Bronchial epithelial cell (primary cell): ENCODE measurements at regions not wholly inside any gene's neighbourhood (a gene's known extent, or its start where the extent isn't known, plus 50 kb on each side); places are given as distances from the start of the nearest gene placed in this dataset.

ENCODE experiments used
- DNase-seq: peaks from one replicate; pipeline ENCODE4 v3.0.0-alpha.2; 2010; ENCODE audit warnings: low read depth
- FAIRE-seq: peaks from 2 replicates; lab custom pipeline; 2011; peaks lifted over from hg19 to GRCh38; lab: Jason Lieb, UNC
- H3K27me3 ChIP-seq: 2 replicates; pipeline ENCODE4 v1.5.1; 2011; ENCODE audit warnings: low read length; ENCODE audit not compliant: control insufficient read depth, insufficient read depth
- H3K36me3 ChIP-seq: 2 replicates; pipeline ENCODE4 v1.5.1; 2011; ENCODE audit warnings: low read length; ENCODE audit not compliant: control insufficient read depth, insufficient read depth
- H3K4me3 ChIP-seq: 2 replicates; pipeline ENCODE4 v1.5.1; 2011; ENCODE audit warnings: mild to moderate bottlenecking, low read depth, low read length, control low read depth
- TF ChIP-seq, protein P1 (sequence below): IDR thresholded peaks from 2 replicates; pipeline ENCODE4 v1.5.1; 2011; ENCODE audit warnings: mild to moderate bottlenecking, moderate library complexity, low read length, control low read depth, inconsistent platforms; ENCODE audit not compliant: insufficient read depth, severe bottlenecking

DNA sequence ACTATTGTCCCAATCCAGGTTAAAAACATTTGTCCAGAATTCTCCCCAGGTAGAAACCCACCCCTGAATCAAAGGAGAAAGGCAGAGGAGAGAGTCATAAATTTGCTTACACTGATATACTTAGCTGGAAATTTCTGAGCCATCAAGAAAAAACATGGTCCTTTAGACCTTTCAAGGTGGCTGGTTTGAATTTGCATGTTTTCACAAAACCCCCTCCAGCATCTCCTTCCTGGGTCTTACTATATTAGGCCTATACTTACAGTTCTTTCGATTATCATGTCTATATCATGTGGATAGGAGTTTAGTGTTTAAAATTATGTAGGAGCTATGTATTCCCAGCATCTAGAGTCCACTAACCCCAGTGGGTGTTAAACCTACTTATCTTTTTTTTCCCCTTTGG is 178.2 kb downstream of the PLPP3 start:
- DNase-seq, result no peak
- TF ChIP-seq, protein P1, sequence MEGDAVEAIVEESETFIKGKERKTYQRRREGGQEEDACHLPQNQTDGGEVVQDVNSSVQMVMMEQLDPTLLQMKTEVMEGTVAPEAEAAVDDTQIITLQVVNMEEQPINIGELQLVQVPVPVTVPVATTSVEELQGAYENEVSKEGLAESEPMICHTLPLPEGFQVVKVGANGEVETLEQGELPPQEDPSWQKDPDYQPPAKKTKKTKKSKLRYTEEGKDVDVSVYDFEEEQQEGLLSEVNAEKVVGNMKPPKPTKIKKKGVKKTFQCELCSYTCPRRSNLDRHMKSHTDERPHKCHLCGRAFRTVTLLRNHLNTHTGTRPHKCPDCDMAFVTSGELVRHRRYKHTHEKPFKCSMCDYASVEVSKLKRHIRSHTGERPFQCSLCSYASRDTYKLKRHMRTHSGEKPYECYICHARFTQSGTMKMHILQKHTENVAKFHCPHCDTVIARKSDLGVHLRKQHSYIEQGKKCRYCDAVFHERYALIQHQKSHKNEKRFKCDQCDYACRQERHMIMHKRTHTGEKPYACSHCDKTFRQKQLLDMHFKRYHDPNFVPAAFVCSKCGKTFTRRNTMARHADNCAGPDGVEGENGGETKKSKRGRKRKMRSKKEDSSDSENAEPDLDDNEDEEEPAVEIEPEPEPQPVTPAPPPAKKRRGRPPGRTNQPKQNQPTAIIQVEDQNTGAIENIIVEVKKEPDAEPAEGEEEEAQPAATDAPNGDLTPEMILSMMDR, result no peak
- Histone ChIP-seq H3K36me3 (no peaks in the 10 kb centered on the region), H3K4me3 (no peak overlapping the region), H3K27me3 (no peaks in the 10 kb centered on the region)
- no peak for FAIRE-seq

DNA sequence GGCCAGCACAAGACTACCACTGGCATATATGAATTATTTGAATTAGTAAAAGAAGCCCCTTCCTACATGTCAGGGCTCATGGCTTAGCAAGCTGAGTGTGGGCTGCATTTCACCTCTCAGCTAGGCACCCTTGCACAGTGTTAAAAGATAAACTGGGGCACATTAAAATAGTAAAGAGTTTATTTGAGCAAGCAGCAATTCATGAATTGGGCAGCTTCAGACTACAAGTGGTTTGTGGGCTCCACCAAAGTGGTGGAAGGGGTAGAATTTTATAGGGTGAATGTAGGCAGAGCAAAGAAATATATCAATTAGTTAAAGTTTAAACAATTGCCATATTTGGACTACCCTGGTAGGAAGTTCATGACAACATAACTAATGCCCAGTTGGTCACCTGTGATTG is 178.8 kb downstream of the PLPP3 start:
- DNase-seq, result no peak
- no peak overlapping the region for H3K4me3 ChIP-seq
- FAIRE-seq, result no peak
- no peaks in the 10 kb centered on the region for H3K27me3 ChIP-seq
- H3K36me3 ChIP-seq, result no peaks in the 10 kb centered on the region
- TF ChIP-seq, protein P1, result no peak

DNA sequence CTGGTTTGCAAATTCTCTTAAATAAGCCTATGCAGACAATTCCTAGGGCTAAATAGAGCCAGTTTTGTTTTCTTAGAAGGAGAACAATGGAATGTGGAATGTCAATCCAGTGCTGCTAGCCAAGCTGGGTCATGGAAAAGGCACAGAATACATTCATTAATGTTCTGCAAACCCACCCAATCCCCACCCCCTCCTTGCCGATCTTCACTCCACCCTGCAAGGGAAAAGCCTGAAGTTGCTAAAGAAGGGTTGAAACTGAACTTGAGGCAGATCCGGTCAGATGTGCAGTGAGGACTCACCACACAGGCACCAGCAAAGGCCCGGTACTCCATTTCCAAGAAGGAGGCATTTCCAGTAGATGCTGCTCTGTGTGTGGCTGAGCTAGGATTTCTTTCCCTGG is 179.6 kb downstream of the PLPP3 start:
- no peaks in the 10 kb centered on the region for H3K36me3 ChIP-seq
- no peaks in the 10 kb centered on the region for H3K27me3 ChIP-seq
- no peak overlapping the region for H3K4me3 ChIP-seq
- TF ChIP-seq, protein P1, result no peak
- no peak for DNase-seq
- FAIRE-seq, result no peak

DNA sequence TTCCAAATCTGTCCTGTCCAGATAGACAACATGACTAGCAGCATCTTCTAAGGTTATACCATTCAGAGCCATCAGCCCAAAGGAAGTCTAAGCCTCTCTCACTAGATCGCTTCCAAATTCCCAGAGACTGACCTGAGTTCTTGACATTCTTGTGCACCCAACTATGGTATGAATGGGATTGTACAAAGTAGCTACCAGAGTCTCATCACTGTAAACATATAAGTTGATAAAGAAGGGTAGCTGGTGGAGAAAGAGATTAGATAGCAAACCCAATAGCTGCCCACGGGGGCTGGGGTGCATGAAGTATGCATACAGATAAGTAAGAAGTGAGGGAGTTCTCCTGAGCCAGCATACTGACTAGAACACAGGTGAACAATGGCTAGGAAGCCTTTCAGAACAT is 180.0 kb downstream of the PLPP3 start:
- FAIRE-seq (peak; percentile 62), DNase-seq (no peak)
- TF ChIP-seq, protein P1, result no peak
- no peaks in the 10 kb centered on the region for H3K36me3 ChIP-seq
- peaks cover 2% of the 10 kb centered on the region for H3K27me3 ChIP-seq
- no peak overlapping the region for H3K4me3 ChIP-seq

DNA sequence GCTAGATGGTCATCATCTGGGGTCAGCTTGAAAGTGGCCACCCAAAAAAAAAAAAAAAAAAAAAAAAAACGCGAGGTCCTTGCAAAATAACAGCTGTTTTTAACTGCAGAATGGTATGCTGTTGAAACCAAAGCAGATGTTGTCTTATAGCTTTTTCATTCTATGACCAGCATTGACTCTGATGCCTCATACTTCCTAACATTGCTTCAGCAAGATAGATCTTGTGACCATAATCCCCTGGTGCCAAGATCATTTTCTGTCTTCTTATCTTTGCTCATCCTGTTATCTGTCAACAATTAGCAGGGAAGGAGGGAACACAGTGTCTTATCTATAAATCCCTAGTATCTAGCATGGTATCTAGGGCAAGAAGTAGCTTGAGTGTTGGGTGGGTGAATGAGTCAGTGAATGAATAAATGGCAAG is 181.5 kb downstream of the PLPP3 start:
- DNase-seq (peak; percentile 79), FAIRE-seq (no peak)
- Histone ChIP-seq H3K36me3 (no peaks in the 10 kb centered on the region), H3K4me3 (no peak overlapping the region), H3K27me3 (peaks cover 2% of the 10 kb centered on the region)
- TF ChIP-seq, protein P1, result no peak

DNA sequence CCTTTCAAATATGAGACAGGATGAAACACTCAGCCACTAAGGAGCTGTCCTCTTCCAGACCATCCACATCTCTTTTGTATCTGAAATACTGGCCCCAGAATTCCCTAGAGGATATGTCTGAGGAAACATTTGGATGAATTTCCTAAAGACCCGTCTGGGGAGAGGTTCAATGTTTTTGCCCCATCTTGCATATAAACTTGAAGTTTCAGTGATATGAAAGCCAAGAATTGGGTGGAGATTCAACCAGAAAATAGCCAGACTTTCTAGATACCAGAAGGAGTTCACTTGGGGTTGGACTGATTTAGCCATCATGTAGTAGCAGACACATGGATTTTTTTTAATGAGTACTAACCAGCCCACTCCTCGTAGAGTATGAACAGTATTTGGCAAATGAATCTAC is 182.0 kb downstream of the PLPP3 start:
- Histone ChIP-seq H3K27me3 (peaks cover 2% of the 10 kb centered on the region), H3K36me3 (no peaks in the 10 kb centered on the region), H3K4me3 (no peak overlapping the region)
- FAIRE-seq, result no peak
- no peak for DNase-seq
- TF ChIP-seq, protein P1, result no peak
